WTC11 (cell line): ENCODE measurements at regions not wholly inside any gene's neighbourhood (a gene's known extent, or its start where the extent isn't known, plus 50 kb on each side); places are given as distances from the start of the nearest gene placed in this dataset.

ENCODE experiments used
- ATAC-seq: fragments of 200-7000 bp; cut with Tn5 transposase; 2 replicates; pipeline ENCODE4 v1.10.0; 2021; ENCODE audit warnings: mild to moderate bottlenecking, moderate library complexity
- CTCF ChIA-PET: fragments of 300-600 bp; sonication (Branson Sonifier 250); formaldehyde crosslinking; loops from one replicate; lab custom pipeline; 2021; ENCODE audit warnings: antibody characterized with exemption; lab: Charles Lee
- POLR2A ChIA-PET: fragments of 350-600 bp; sonication (Branson Sonifier 250); formaldehyde crosslinking; loops from one replicate; lab custom pipeline; 2021; ENCODE audit warnings: antibody characterized with exemption; lab: Charles Lee
- DNase-seq: peaks from one replicate; pipeline ENCODE4 v3.0.0; 2021; ENCODE audit warnings: low spot score
- H3K27ac Mint-ChIP-seq: 2 replicates; pipeline ENCODE4 v1.8.0; 2021; ENCODE audit warnings: mixed read lengths
- H3K27me3 Mint-ChIP-seq: 2 replicates; pipeline ENCODE4 v1.8.0; 2021; ENCODE audit warnings: low read depth, mild to moderate bottlenecking, moderate library complexity, mixed read lengths
- H3K36me3 Mint-ChIP-seq: 2 replicates; pipeline ENCODE4 v1.8.0; 2021; ENCODE audit warnings: mixed read lengths
- H3K4me1 Mint-ChIP-seq: 2 replicates; pipeline ENCODE4 v1.8.0; 2022; ENCODE audit warnings: mixed read lengths
- H3K4me3 Mint-ChIP-seq: 2 replicates; pipeline ENCODE4 v1.8.0; 2021; ENCODE audit warnings: mild to moderate bottlenecking, moderate library complexity, mixed read lengths
- H3K9me3 Mint-ChIP-seq: 2 replicates; pipeline ENCODE4 v1.8.0; 2021; ENCODE audit warnings: mixed read lengths
- AFF4 ChIP-seq: sonication (generic); formaldehyde crosslinking; IDR thresholded peaks from 2 replicates; pipeline ENCODE4 v1.8.1; 2023; ENCODE audit warnings: mild to moderate bottlenecking, missing genetic modification reagents, borderline replicate concordance
- ELF4 ChIP-seq: sonication (generic); formaldehyde crosslinking; IDR thresholded peaks from 2 replicates; pipeline ENCODE4 v1.8.1; 2022; ENCODE audit warnings: low read depth, mild to moderate bottlenecking, moderate library complexity, missing genetic modification reagents
- ESRRA ChIP-seq: sonication (generic); formaldehyde crosslinking; IDR thresholded peaks from 2 replicates; pipeline ENCODE4 v1.8.1; 2022; ENCODE audit warnings: mild to moderate bottlenecking, missing genetic modification reagents, borderline replicate concordance
- FOXK1 ChIP-seq: sonication (generic); formaldehyde crosslinking; IDR thresholded peaks from 2 replicates; pipeline ENCODE4 v1.8.0; 2022; ENCODE audit warnings: mild to moderate bottlenecking, moderate library complexity, missing genetic modification reagents
- KAT7 ChIP-seq: sonication (generic); formaldehyde crosslinking; IDR thresholded peaks from 2 replicates; pipeline ENCODE4 v1.8.1; 2023; ENCODE audit warnings: missing genetic modification reagents, mild to moderate bottlenecking, borderline replicate concordance
- NFATC4 ChIP-seq: fragments of 250-450 bp; sonication (Bioruptor Pico); IDR thresholded peaks from 2 replicates; pipeline ENCODE4 v1.9.0; 2021; ENCODE audit warnings: mild to moderate bottlenecking
- RELA ChIP-seq: sonication (generic); formaldehyde crosslinking; IDR thresholded peaks from 2 replicates; pipeline ENCODE4 v1.8.1; 2022; ENCODE audit warnings: missing genetic modification reagents, mild to moderate bottlenecking, borderline replicate concordance
- SMAD3 ChIP-seq: sonication (generic); formaldehyde crosslinking; IDR thresholded peaks from 2 replicates; pipeline ENCODE4 v1.8.0; 2022; ENCODE audit warnings: missing genetic modification reagents, mild to moderate bottlenecking, borderline replicate concordance
- TCF7 ChIP-seq: sonication (generic); formaldehyde crosslinking; IDR thresholded peaks from 2 replicates; pipeline ENCODE4 v1.8.0; 2022; ENCODE audit warnings: mild to moderate bottlenecking, low read depth, missing genetic modification reagents, moderate library complexity
- ZBTB43 ChIP-seq: sonication (generic); formaldehyde crosslinking; IDR thresholded peaks from 2 replicates; pipeline ENCODE4 v1.8.1; 2023; ENCODE audit warnings: mild to moderate bottlenecking, missing genetic modification reagents
- ZMAT4 ChIP-seq: fragments of 250-450 bp; sonication (Bioruptor Pico); IDR thresholded peaks from 2 replicates; pipeline ENCODE4 v1.9.0; 2021; ENCODE audit warnings: mild to moderate bottlenecking
- ZNF281 ChIP-seq: sonication (generic); formaldehyde crosslinking; IDR thresholded peaks from 2 replicates; pipeline ENCODE4 v1.8.0; 2023; ENCODE audit warnings: mild to moderate bottlenecking, missing genetic modification reagents
- ZNF396 ChIP-seq: fragments of 250-450 bp; sonication (Bioruptor Pico); IDR thresholded peaks from 2 replicates; pipeline ENCODE4 v1.8.0; 2021; ENCODE audit warnings: mild to moderate bottlenecking, moderate library complexity, borderline replicate concordance

GRCh38 chr1:193868425-193868824, 682.0 kb upstream of the B3GALT2 start:
- H3K27ac Mint-ChIP-seq = no peak overlapping the region
- H3K27me3 Mint-ChIP-seq = no peaks in the 10 kb centered on the region
- TF ChIP-seq ZBTB43 (CRISPR knock-in tag) (no peak), AFF4 (CRISPR knock-in tag) (no peak), ELF4 (no peak), ZNF281 (CRISPR knock-in tag) (no peak), RELA (CRISPR knock-in tag) (no peak)
- TF ChIP-seq, all 79 proteins: peak for 0
- ATAC-seq (no peak), DNase-seq (no peak)
- Mint-ChIP-seq H3K4me3 (no peak overlapping the region), H3K36me3 (no peaks in the 10 kb centered on the region), H3K4me1 (peaks cover 4% of the 10 kb centered on the region), H3K9me3 (peaks cover 5% of the 10 kb centered on the region; the same call in 1 of the 2 replicates)
- CTCF ChIA-PET = no interaction called here
- POLR2A ChIA-PET = no interaction called here

- POLR2A ChIA-PET = no interaction called here
- DNase-seq = no peak
- Mint-ChIP-seq H3K27me3 (no peaks in the 10 kb centered on the region), H3K4me1 (0 out of 2 replicates have a peak, but pooled peaks cover 2% of the 10 kb centered on the region), H3K36me3 (no peaks in the 10 kb centered on the region)
- TF ChIP-seq TCF7 (CRISPR knock-in tag) (no peak), KAT7 (CRISPR knock-in tag) (no peak), ZNF396 (CRISPR knock-in tag) (no peak)
- TF ChIP-seq, all 79 proteins: peak for 0
- H3K9me3 Mint-ChIP-seq = peaks cover 9% of the 10 kb centered on the region
- no peak overlapping the region for H3K4me3 Mint-ChIP-seq
- no peak for ATAC-seq
- H3K27ac Mint-ChIP-seq = no peak overlapping the region
- CTCF ChIA-PET = no interaction called here
Measured at GRCh38 chr1:193856261-193856660, 669.8 kb upstream of the B3GALT2 start.

- Mint-ChIP-seq H3K4me3 (no peak overlapping the region), H3K36me3 (no peaks in the 10 kb centered on the region), H3K27me3 (no peaks in the 10 kb centered on the region), H3K27ac (no peak overlapping the region), H3K4me1 (0 out of 2 replicates have a peak, but pooled peaks cover 5% of the 10 kb centered on the region)
- POLR2A ChIA-PET = no interaction called here
- peak; percentile 34; the same call in 1 of the 2 replicates for ATAC-seq
- TF ChIP-seq FOXK1 (CRISPR knock-in tag) = no peak
- TF ChIP-seq, all 79 proteins: peak for 0
- H3K9me3 Mint-ChIP-seq = peaks cover 9% of the 10 kb centered on the region
- DNase-seq = no peak
- CTCF ChIA-PET = no interaction called here
Measured at GRCh38 chr1:193850745-193851144, 664.3 kb upstream of the B3GALT2 start.

GRCh38 chr1:193846876-193847604, 660.6 kb upstream of the B3GALT2 start:
- Mint-ChIP-seq H3K9me3 (peaks cover 9% of the 10 kb centered on the region), H3K27ac (no peak overlapping the region), H3K36me3 (no peaks in the 10 kb centered on the region), H3K27me3 (no peaks in the 10 kb centered on the region), H3K4me1 (peaks cover 3% of the 10 kb centered on the region; the same call in 1 of the 2 replicates), H3K4me3 (no peak overlapping the region)
- ChIA-PET POLR2A (no interaction called here), CTCF (no interaction called here)
- ATAC-seq = no peak
- no peak for DNase-seq
- TF ChIP-seq ESRRA = no peak
- TF ChIP-seq ZMAT4 (CRISPR knock-in tag) = no peak
- TF ChIP-seq AFF4 (CRISPR knock-in tag) = no peak
- no peak for TF ChIP-seq FOXK1 (CRISPR knock-in tag)
- no peak for TF ChIP-seq SMAD3 (CRISPR knock-in tag)
- TF ChIP-seq NFATC4 (CRISPR knock-in tag) = no peak
